K562 (cell line): ENCODE measurements at regions not wholly inside any gene's neighbourhood (a gene's known extent, or its start where the extent isn't known, plus 50 kb on each side); places are given as distances from the start of the nearest gene placed in this dataset.

Experiments used
- COPS2 ChIP-seq: fragments of 450-650 bp; conservative IDR thresholded peaks from 2 replicates; pipeline ENCODE4 v1.6.1; 2016; ENCODE audit warnings: mild to moderate bottlenecking, moderate library complexity
- EZH2 ChIP-seq: IDR thresholded peaks from 2 replicates; pipeline ENCODE4 v1.6.1; 2012; ENCODE audit warnings: low read depth, mild to moderate bottlenecking, inconsistent platforms, low read length, borderline replicate concordance
- HNRNPK ChIP-seq: fragments of 200-400 bp; formaldehyde crosslinking; IDR thresholded peaks from one replicate; pipeline ENCODE4 v1.6.1; 2018; ENCODE audit warnings: mild to moderate bottlenecking, low read depth, low read length; ENCODE audit not compliant: poor library complexity, severe bottlenecking
- NFXL1 ChIP-seq: fragments of 450-650 bp; formaldehyde crosslinking; IDR thresholded peaks from 2 replicates; pipeline ENCODE4 v1.4.0; 2021; ENCODE audit warnings: mild to moderate bottlenecking
- PHF21A ChIP-seq: fragments of 450-650 bp; IDR thresholded peaks from 2 replicates; pipeline ENCODE4 v1.6.1; 2017; ENCODE audit warnings: low read depth, borderline replicate concordance
- SIX5 ChIP-seq, 2 experiments: IDR thresholded peaks; 2 replicates each; pipeline ENCODE4 v1.6.1; 2011; ENCODE audit warnings: low read length in 2 of 2, borderline replicate concordance in 1 of 2, low read depth in 1 of 2, mild to moderate bottlenecking in 1 of 2, moderate library complexity in 1 of 2; ENCODE audit not compliant: insufficient read depth in 1 of 2
- SPI1 ChIP-seq: IDR thresholded peaks from 2 replicates; pipeline ENCODE4 v1.6.1; 2011; ENCODE audit warnings: low read depth, low read length, control low read depth, borderline replicate concordance
- USF2 ChIP-seq: sonication (generic); formaldehyde crosslinking; IDR thresholded peaks from 2 replicates; pipeline ENCODE4 v1.5.0; 2020; ENCODE audit warnings: missing genetic modification reagents
- ZNF512 ChIP-seq: IDR thresholded peaks from 2 replicates; pipeline ENCODE4 v1.6.1; 2016; ENCODE audit warnings: missing genetic modification characterization, missing compliant biosample characterization
- ZNF77 ChIP-seq: fragments of 250-450 bp; sonication (Bioruptor Pico); IDR thresholded peaks from 2 replicates; pipeline ENCODE4 v1.5.0; 2020

GRCh38 chr11:38927993-38928392 lies 2330.0 kb upstream of the RAG2 start:
- no peak for TF ChIP-seq PHF21A
- no peak for TF ChIP-seq EZH2
- no peak for TF ChIP-seq SIX5 (IDR thresholded peaks at IDR 0.05; ENCODE audit: borderline replicate concordance in 1 of 2, insufficient read depth in 1 of 2, low read depth in 1 of 2, low read length in 2 of 2)
- no peak for TF ChIP-seq USF2 (CRISPR knock-in tag)
- no peak for TF ChIP-seq SPI1
- TF ChIP-seq COPS2, result no peak
- no peak for TF ChIP-seq HNRNPK
- TF ChIP-seq ZNF77 (CRISPR knock-in tag), result no peak
- TF ChIP-seq NFXL1 (CRISPR knock-in tag), result no peak
- no peak for TF ChIP-seq ZNF512 (tag)
